ENCODE measurements at regions not wholly inside any gene's neighbourhood (a gene's known extent, or its start where the extent isn't known, plus 50 kb on each side); places are given as distances from the start of the nearest gene placed in this dataset.
A peak's percentile ranks its signal among the peaks of the same experiment; 100 is the strongest.
"Not testable (repeated sequence)": the region's sequence is repeated elsewhere in the genome, so short reads cannot be mapped to it uniquely, and the experiment has no call there.

DNA sequence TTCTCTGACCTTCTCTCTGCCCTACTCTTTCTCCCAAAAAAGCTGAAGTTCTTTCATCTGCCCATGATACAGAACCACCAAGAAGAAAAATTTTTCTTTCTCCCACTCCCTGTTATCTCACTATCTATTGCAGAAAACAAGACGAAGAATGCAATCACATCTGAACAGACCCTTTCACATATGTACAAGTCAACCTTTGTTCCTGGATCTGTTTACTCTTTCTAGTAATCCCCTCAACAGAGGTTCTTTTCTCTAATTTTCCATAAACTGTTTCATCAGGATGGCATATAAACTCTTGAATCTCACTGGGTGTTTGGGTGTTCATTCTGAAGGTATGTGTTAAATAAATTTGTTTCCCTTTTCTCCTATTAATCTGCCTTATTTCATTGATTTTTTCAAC lies 1262.7 kb upstream of the NRXN1 start:
- DNase-seq: no peak

DNA sequence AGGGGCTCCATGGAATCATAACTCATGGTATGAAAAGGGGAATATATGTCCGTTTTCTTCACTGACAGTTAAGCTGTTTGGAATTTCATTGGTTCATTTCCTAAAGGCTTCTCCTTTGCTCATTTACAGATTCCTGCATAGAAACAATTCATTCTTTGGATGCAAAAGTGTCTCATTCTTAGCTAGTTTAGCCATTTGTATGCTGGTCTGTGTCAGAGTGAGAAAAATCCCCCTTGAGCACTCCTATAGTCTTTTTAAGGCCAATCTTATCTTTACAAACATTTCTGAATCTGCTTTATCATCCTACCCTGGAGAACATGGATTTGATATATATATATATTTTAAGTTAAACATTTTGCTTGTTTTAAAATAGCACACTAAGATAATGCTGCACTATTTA lies 1260.9 kb upstream of the NRXN1 start:
- no peak for DNase-seq

DNA sequence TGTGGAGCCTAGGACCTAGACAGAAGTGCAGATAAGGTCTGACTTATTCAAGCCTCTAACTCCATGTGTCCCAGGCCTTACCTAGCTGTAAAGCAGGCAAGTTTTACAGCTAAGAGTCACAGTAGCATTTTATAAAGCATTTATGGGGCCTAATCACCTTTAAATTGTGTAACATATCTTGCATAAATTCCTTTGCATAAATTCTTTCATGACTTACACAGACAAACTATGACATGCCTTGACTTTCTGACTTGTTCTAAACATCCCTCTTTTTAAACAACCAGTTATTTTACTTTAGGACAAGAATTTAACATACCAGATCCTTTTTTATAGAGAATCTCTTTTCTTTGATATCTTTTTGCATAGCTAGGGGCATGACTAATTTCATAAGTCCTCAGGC lies 1257.8 kb upstream of the NRXN1 start:
- no peak for DNase-seq

DNA sequence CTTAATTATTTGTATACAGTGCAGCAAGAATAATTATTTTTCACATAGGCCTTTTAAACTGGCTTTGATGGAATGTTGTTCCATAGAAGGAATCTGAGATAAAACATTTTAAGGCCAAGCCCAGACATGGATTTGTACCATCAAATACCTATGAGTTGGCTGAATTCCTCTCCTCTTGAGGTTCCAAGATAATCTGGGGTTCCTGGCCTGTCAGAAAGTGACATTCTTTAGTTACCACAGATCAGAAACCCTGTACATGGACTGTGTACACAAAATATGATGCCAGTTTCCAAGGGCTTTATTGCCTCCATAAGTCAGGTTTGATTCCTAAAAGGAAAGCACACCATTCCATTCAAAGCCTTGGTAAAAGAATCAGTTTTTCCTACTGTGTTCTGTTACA lies 1256.7 kb upstream of the NRXN1 start:
- DNase-seq: no peak

DNA sequence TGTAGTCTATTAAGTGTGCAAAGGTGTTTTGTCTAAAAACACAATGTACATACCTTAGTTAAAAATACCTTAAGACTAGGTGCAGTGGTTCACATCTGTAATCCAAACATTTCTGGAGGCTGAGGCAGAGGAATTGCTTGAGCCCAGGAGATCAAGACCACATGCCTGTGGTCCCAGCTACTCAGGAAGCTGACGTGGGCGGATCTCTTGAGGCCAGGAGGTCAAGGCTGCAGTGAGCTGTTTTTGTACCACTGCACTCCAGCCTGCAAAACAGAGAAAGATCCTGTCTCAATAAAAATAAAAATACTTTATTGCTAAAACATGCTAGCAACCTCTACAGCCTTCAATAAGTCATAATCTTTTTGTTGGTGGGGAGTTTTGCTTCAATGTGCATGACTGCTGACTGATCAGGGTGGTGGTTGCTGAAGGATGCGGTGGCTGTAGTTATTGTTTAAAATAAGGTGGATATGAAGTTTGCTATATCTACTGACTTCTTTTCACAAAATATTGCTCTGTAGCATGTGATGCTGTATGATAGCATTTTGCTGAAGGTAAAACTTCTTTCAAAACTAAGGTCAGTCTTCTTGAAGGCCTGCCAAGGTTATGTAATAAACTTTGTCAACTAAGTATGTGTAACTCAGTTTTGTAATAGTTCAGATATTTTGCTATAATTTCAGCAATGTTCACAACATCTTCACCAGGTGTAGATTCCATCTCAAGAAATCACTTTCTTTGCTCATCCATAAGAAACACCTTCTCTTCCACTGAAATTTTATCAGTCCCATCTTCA lies 1238.0 kb upstream of the NRXN1 start:
- no peak for DNase-seq

DNA sequence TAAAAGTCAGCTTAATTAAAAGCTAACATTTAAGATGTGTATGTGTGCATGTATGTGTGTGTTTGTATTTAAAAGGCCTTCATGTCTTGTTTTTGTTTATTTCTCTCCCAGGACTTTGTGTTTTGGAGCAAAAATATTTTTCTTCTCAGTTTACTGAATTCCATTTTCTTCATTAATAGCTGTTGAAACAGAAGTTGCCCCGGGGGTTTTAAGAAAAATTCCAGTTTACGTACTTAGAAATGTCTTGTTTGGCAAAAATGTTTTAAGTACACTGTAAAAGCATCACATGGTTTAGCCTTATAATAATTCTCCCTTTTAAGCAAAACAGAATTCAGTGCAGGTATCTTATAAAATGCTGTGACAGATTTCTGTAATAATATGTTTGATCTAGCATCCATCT lies 1233.0 kb upstream of the NRXN1 start:
- no peak for DNase-seq

DNA sequence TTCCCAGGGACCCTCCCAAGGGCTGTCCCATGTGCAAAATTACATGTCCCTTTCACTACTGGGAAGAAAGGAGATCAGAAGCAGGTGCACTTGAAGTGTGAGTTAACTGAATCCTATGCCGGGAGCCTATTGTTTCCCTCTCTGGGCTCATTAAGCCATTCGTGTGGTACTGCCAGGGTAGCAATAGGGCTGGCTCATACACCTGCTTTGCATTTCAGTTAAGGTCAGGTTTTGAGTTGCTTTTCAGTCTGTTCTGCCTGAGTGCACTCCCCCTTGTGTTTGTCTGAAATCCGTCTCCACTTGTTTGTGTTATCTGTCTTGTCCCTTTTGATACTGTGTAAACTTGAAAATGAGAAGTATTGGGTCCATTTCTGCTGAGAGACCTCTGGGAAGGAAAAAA lies 1232.6 kb upstream of the NRXN1 start:
- DNase-seq: no peak

DNA sequence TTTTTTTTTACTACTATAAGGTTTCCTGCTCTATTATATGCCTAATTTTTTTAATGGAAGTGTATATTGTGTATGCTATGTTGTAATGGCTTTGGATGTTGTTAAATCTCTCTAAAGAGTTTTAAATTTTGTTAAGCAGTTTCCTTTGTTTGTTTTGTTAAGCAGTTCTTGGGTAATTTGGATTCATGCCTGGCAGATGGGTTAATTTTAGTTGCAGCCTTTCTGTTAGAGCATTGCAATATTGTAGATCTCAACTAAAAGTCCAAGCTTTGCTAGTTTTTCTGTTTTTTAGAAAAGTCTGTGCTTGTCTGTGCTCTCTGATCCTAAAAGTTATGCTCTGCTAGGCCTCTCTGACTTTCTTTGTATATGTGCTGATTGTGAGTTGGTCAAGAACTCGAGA lies 1229.0 kb upstream of the NRXN1 start:
- no peak for DNase-seq

DNA sequence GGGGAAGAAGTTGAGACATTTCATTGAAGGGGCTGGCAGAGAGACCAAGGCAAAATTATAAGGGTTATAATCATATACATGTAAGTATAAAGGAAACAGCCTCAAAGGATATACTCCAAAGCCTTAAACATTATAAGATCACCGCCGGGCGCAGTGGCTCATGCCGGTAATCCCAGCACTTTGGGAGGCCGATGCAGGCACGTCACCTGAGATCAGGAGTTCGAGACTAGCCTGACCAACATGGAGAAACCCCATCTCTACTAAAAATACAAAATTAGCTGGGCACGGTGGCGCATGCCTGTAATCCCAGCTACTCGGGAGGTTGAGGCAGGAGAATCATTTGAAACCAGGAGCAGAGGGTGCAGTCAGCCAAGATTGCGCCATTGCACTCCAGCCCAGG lies 1227.0 kb upstream of the NRXN1 start:
- not testable (repeated sequence) for DNase-seq

DNA sequence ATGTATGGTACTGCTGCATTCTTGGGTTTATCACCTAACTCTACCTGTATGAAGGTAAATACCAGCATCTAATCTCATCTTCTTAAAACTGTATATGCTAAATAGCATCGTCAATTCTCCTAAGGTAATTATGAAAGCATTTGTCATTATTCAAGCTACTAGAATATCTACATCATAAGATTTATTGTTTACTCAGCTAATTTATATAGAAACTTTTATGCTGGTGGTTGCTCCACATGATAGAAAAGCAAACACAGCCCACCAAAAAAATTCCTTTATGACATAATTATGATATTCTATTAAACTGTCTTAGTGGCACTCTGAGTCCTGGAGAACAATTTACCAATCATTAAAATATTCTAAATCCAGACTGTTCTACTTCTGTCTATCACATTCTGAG lies 1226.1 kb upstream of the NRXN1 start:
- DNase-seq: no peak

DNA sequence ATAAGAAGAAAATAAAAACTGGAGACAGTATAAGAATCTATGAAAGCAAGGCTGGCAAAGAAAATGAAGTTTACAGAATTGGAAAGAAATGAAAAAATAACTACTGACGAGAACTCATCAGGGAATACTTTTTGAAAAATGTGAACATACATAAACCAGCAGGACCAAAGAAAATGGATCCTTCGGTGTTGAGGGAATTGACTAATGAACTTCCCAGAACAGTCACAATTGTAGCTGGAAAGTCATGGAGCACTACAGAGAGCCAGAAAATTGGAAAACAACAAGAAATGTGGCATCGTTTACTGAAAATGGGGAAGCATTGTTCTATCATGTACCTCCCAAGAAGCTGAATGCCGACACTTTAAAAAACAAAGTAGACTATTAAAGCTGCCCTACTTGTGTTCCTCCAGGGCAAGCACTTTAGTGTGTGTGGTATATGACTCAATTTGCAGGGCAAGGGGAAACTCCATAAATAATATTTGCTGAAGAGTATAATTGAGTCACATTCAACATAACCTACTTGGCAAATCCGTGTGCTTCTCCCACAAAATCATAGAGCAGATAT lies 1221.6 kb upstream of the NRXN1 start:
- peak; percentile 41 for DNase-seq

DNA sequence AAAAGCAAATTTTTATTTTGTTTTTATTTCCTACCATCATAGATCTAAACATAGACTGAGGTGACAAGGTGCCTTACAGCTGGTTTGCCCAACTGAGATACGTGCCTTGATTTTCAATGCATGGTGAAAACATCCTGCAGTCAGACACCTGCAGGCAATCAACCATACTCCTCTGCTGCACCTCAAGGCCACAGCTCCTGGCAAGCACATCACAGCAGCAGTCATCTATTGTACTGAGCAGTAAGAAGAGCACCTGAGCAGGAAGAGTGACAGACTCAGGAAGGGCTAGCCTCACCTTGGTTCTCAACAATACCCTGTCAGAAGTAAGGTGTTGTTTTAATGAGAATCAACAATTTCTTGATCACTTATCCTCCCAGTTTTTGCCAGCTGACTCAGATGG lies 1206.8 kb upstream of the NRXN1 start:
- no peak for DNase-seq

DNA sequence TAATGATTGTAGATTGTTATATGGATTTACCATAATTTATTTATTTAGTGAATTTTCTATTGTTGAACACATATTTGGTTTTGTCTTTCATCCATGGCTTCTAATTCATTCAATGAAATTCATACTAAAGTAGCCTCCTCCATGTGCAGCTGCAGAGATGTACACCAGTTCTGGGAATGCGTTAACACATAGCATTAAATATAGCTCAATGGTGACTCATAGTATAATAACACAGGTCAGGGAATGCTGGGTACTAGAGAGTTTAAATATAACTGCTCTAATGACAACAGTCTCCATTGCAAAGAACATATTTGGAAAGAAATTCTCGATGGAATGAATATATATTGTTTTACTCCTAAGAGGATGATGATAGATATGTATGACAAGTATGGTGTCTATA lies 1190.2 kb upstream of the NRXN1 start:
- no peak for DNase-seq

DNA sequence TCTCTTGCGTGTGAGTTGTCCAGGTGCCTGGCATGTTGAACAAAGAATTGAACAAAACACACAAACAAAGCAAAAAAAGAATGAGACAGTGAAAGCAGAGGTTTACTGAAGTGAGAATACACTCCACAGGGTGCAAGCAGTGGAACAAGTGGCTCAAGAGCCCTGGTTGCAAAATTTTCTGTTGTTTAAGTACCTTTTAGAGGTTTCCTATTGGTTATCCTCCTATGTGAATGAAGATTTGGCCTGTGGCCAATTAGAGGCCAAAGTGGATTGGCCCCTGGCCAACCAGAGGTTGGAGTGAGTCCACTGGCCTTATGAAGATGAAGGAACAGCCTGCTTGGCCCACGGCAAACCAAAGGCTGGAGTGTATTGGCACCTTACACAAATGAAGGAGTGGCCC lies 1188.5 kb upstream of the NRXN1 start:
- DNase-seq: no peak

DNA sequence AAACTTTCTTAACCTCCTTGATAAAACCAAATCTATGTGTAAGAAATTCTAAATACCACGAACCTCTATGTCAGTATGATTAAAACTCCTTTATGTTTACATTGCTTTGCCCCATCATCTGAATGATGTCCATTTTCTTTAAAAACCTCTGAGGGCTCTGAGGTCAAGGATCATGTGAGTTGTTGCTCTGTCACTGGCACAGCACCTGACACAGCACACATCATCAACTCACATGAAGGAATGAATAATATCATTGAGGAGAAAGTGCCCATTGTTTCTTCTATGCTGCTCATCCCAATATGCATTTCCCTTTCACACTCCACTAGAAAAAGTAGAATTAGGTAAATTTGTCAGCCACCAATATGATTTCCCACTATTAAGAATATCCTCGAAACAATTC lies 1178.7 kb upstream of the NRXN1 start:
- DNase-seq: no peak

DNA sequence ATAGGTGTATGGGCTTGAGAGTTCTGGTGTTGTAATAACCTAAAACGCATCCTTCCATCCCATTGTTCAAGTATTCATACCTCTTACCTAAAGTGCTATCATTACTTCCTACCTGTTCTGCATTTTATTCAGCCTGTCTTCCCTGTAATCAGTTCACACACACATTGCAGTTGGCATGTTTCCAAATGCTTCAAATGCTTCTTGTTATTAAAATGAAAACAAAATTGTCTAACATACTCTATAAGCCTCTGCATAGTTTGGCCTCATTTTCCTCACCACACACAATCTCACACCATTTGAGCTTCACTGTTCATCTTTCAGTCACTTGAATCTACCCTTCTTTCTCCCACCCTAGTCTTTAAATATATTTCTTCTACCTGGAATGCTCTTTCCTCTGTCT lies 1178.2 kb upstream of the NRXN1 start:
- DNase-seq: no peak

DNA sequence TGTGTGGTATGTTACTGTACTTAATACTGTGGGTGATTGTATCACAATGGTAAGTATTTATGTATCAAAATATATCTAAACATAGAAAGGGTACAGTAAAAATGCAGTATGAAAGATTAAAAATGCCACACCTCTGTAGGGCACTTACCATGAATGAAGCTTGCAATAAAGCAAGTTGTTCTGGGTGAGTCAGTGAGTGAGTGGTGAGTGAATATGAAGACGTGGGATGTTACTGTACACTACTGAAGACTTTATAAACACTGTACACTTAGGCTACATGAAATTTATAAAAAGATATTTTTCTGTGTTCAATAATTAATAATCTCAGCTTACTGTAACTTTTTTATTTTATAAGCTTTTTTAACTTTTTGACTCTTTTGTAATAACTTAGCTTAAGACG lies 1162.4 kb upstream of the NRXN1 start:
- DNase-seq: no peak

DNA sequence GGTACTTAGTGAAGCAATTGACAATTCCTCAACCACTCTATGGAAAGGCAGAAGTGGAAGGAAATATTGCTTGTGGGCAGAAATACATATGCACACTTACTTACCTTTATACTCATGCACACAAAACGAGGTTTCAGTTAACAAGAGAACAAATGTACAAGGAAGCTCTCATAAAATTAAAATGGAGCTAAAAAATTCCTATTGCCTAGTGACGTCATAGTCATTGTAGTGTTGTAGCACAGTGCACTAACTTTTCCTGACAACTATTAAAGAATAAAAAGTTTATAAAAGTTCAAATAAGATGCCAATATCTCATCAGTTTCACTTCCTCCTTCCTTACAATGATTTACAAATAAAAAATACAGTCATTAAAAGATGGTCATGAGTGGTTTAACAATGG lies 1161.9 kb upstream of the NRXN1 start:
- no peak for DNase-seq

DNA sequence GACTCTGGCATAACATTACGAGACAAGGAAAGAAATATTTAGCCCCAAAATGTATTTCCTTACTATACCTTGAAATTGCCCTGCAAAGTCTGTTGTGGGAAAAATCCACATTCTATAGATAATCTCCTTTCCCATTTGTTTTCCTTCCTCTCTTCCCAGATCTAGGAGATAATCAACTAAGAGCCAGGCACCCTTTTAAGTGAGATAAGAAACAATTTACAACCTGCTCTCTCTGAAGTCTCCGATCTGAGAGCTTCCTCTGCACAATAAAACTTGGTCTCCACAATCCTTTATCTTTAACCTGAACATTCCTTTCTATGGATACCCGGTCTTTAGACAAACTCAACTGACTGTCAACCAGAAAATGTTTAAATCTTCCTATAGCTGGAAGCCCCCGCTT lies 1160.7 kb upstream of the NRXN1 start:
- no peak for DNase-seq

DNA sequence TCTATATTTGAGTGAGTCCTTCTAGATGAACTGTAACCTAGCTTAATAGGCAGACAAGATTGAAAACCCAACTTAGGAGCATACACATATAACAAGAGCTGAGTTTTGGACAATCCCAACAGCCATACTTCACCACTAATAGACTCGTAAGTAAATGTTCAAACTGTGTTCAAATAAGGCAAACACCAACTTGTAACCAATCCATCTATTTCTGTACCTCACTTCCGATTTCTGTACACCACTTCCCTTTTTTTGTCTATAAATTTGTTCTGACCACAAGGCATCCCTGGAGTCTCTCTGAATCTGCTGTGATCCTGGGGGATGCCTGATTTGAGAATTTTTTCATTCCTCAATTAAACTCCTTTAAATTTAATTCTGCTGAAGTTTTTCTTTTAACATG lies 1149.1 kb upstream of the NRXN1 start:
- DNase-seq: no peak

DNA sequence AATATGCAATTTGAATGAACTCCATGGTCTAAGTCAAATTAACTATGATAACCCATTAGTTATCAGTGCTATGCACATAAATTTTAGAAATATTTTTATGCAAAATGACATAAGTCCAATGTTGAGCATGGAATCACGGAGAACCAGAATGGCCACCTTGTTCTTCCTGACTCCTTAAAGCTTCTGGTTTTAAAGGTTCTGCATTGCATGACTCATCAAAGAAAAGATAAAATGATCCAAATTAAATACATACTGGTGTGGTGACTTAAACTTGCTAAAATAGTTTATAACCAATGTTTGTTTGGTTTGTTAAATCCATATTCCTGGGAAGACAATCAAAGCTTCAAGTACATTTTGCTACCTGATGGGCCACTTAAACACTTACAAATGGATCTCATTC lies 1146.9 kb upstream of the NRXN1 start:
- DNase-seq: no peak

DNA sequence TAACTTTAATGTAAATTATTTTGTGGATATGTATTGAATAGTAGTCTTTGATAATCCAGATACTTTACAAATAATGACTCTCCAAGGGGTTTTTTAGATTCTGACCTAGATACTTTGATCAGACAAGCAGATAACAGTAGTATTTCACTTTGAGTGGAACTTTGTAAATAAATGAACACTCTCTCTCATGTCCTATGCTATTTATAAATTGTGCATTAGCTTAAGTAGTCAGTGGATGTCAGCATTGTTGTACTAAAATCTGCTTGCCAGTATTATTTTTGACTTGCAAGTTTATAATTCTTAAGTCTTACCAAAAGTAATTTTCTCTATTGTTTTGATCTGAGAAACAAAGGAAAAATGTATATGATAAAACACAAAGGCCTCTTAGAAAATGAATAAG lies 1113.1 kb upstream of the NRXN1 start:
- no peak for DNase-seq

DNA sequence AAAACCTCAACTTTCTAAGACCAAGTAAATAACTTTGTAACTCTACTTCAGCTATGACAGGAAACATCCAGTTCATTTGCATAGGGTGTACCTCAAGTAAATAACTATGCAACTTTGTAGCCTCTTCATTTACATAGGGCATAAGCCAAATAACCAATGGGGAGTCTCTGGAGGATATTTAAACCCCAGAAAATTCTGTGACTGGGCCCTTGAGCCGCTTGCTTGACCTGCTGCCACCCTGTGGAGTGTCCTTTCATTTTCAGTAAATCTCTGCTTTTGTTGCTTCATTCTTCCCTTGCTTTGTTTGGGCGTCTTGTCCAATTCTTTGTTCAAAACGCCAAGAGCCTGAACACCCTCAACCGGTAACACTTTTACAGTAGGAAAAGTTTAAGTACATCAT lies 1112.7 kb upstream of the NRXN1 start:
- DNase-seq: no peak

DNA sequence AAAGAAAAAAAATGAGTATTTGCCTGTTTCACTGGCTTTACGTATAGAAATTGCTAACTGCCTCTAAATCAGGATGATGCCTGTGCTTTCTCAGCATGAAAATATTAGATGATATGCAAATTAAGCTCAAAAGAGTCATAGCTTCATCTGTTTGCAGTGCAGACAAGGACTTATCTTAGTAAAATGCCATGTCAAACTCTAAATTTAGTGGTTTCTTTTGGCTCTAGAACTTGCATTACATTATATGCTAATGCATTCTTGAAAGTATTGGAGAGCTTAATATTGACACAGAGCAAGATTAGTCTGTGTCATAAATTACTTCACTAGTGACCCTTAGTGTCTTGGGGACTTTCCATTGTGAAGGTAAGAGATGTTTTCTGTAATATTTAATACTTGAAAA lies 1109.1 kb upstream of the NRXN1 start:
- no peak for DNase-seq

Measured in muscle of arm (tissue), 1 donor.